PC-9 (cell line): ENCODE measurements at regions not wholly inside any gene's neighbourhood (a gene's known extent, or its start where the extent isn't known, plus 50 kb on each side); places are given as distances from the start of the nearest gene placed in this dataset.

ENCODE experiments used
- EZH2 ChIP-seq: fragments of 200-600 bp; sonication (generic); IDR thresholded peaks from 2 replicates; pipeline ENCODE4 v1.8.0; 2017; ENCODE audit warnings: antibody characterized with exemption, low read depth
- TF ChIP-seq, protein P1 (sequence below): fragments of 200-600 bp; sonication (generic); conservative IDR thresholded peaks from 2 replicates; pipeline ENCODE4 v1.6.1; 2017; ENCODE audit warnings: mixed run types, antibody characterized with exemption, mild to moderate bottlenecking, moderate library complexity

DNA sequence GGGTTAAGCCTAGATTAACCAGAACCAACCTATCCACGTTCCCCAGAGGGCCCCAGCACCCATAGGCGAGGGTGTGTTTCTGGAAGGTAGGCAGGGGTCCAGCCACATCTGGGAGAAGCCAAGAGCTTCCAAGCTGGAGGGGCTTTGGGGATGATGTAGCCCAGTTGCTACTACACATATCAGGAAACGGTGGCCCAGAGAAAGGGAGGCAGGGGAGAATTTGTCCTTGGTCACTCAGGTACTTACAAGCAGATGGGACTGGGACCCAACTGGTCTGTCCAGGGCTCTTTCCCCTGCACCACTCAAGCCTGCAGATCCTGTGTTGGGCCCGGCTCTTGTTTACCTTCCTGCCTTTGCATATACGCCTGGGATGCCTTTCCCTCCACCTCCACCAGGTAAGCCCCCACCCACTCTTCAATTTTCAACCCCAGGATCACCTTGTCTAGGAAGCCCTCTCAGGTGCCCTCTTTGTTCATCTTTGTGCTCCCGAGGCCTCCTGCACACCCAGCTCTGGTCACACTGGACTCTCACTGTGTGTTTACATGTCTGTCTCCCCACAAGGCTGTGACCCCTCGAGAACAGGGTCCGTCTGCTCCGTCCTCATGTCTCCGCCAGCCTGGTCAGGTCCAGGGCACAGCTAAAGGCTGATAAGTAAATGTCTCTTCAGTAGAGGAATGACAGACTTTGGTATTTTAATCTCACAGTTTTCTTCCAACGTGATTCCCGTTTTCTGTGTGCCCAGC lies 204.4 kb upstream of the LINGO1 start:
- TF ChIP-seq, protein P1, sequence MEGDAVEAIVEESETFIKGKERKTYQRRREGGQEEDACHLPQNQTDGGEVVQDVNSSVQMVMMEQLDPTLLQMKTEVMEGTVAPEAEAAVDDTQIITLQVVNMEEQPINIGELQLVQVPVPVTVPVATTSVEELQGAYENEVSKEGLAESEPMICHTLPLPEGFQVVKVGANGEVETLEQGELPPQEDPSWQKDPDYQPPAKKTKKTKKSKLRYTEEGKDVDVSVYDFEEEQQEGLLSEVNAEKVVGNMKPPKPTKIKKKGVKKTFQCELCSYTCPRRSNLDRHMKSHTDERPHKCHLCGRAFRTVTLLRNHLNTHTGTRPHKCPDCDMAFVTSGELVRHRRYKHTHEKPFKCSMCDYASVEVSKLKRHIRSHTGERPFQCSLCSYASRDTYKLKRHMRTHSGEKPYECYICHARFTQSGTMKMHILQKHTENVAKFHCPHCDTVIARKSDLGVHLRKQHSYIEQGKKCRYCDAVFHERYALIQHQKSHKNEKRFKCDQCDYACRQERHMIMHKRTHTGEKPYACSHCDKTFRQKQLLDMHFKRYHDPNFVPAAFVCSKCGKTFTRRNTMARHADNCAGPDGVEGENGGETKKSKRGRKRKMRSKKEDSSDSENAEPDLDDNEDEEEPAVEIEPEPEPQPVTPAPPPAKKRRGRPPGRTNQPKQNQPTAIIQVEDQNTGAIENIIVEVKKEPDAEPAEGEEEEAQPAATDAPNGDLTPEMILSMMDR: no peak
- TF ChIP-seq EZH2: no peak
